Hepatocyte (in vitro differentiated cells): ENCODE measurements at regions not wholly inside any gene's neighbourhood (a gene's known extent, or its start where the extent isn't known, plus 50 kb on each side); places are given as distances from the start of the nearest gene placed in this dataset.

Source experiments
- DNase-seq: peaks from one replicate; pipeline ENCODE4 v3.0.0-alpha.2; 2016; ENCODE audit warnings: low spot score
- H2AFZ ChIP-seq: fragments of 200-600 bp; sonication (generic); 2 replicates; pipeline ENCODE4 v1.6.0; 2016; ENCODE audit warnings: antibody characterized with exemption, mild to moderate bottlenecking
- H3K27ac ChIP-seq: fragments of 200-600 bp; sonication (generic); 2 replicates; pipeline ENCODE4 v1.5.1; 2016; ENCODE audit warnings: mild to moderate bottlenecking
- H3K27me3 ChIP-seq: fragments of 200-600 bp; sonication (generic); 2 replicates; pipeline ENCODE4 v1.6.1; 2016
- H3K36me3 ChIP-seq: fragments of 200-600 bp; sonication (generic); replicated peaks from 2 replicates; pipeline ENCODE4 v1.5.1; 2016; ENCODE audit warnings: low read depth; ENCODE audit not compliant: insufficient read depth
- H3K4me1 ChIP-seq: fragments of 200-600 bp; sonication (generic); 2 replicates; pipeline ENCODE4 v1.5.1; 2016; ENCODE audit warnings: mild to moderate bottlenecking, moderate library complexity; ENCODE audit not compliant: insufficient read depth
- H3K4me2 ChIP-seq: fragments of 200-600 bp; sonication (generic); 2 replicates; pipeline ENCODE4 v1.6.0; 2016
- H3K4me3 ChIP-seq: fragments of 200-600 bp; sonication (generic); 2 replicates; pipeline ENCODE4 v1.5.1; 2016; ENCODE audit warnings: mild to moderate bottlenecking
- H3K79me2 ChIP-seq: fragments of 200-600 bp; sonication (generic); 2 replicates; pipeline ENCODE4 v1.6.0; 2017; ENCODE audit warnings: mild to moderate bottlenecking
- H3K9me2 ChIP-seq: fragments of 200-600 bp; sonication (generic); replicated peaks from 2 replicates; pipeline ENCODE4 v1.6.0; 2017; ENCODE audit warnings: mild to moderate bottlenecking; ENCODE audit not compliant: insufficient read depth
- H3K9me3 ChIP-seq: fragments of 200-600 bp; sonication (generic); 2 replicates; pipeline ENCODE4 v1.5.1; 2016; ENCODE audit warnings: low read depth, mild to moderate bottlenecking
- H4K20me1 ChIP-seq: fragments of 200-600 bp; sonication (generic); 2 replicates; pipeline ENCODE4 v1.6.0; 2016; ENCODE audit warnings: mild to moderate bottlenecking; ENCODE audit not compliant: insufficient read depth, poor library complexity, severe bottlenecking
- EZH2 ChIP-seq: fragments of 200-600 bp; sonication (generic); IDR thresholded peaks from 2 replicates; pipeline ENCODE4 v1.6.1; 2016; ENCODE audit warnings: antibody characterized with exemption, mild to moderate bottlenecking, borderline replicate concordance
- EZH2phosphoT487 ChIP-seq: fragments of 200-600 bp; sonication (generic); IDR thresholded peaks from one replicate; pipeline ENCODE4 v1.6.1; 2018; ENCODE audit warnings: antibody characterized with exemption, mild to moderate bottlenecking, low read depth, moderate library complexity; ENCODE audit not compliant: unreplicated experiment, severe bottlenecking
- WGBS: methylation state at CpG from one replicate; pipeline ENCODE4 v1.1.6; 2016; ENCODE audit warnings: low lambda C conversion rate; ENCODE audit errors: missing lambda C conversion rate; 5-methylcytosine and 5-hydroxymethylcytosine counted together
- TF ChIP-seq, protein P1 (sequence below): fragments of 200-600 bp; sonication (generic); IDR thresholded peaks from 2 replicates; pipeline ENCODE4 v1.5.1; 2016; ENCODE audit warnings: antibody characterized with exemption, mild to moderate bottlenecking; ENCODE audit not compliant: poor library complexity

DNA sequence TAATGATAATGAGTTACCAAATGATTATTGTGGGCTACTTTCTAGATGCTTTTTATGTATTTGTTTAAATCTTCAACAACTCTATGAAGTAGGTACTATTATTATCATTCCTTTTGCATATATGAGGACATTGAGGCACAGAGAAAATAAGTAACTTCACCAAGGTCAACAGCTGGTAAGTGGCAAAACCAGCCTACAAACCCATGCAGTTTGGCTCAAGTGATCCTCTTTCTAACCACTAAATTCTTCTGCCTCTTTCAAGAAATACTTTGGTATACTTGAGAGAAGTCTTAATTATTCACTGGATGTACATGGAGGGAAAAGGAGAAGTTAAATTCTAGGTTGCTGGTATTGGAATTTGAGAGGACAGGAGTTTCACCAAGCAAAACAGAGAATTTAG is 495.2 kb upstream of the CADM1 start:
- Histone ChIP-seq H3K27ac (no peak overlapping the region), H3K9me3 (no peaks in the 10 kb centered on the region), H2AFZ (no peak overlapping the region)

DNA sequence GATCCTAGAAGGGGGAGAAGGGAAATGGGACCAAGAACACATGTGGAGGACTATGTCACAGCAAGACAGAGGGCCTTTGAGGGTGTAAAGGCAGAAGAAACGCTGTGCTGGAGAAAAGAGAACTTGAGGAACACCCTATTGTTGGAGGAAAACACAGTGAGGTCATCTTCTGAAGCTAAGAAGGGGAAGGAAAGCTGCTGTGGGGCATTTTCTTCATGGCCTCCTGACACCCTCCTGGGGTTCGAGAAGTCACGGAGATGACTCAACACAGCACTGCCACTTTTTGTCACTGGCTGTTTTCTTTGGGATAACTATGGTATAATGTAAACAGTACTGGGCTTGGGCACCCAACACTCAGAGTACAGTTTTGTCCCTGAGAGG is 492.6 kb upstream of the CADM1 start:
- Histone ChIP-seq H3K36me3 (no peaks in the 10 kb centered on the region), H3K79me2 (no peaks in the 10 kb centered on the region), H3K27ac (no peak overlapping the region), H3K9me2 (no peaks in the 10 kb centered on the region), H3K27me3 (peaks cover 4% of the 10 kb centered on the region), H3K4me1 (no peaks in the 10 kb centered on the region), H3K9me3 (no peaks in the 10 kb centered on the region), H2AFZ (no peak overlapping the region), H3K4me3 (no peak overlapping the region), H3K4me2 (no peak overlapping the region), H4K20me1 (no peaks in the 10 kb centered on the region)
- no peak for DNase-seq
- 87% methylated on average over 3 of the region's 3 CpGs for WGBS
- TF ChIP-seq, protein P1, sequence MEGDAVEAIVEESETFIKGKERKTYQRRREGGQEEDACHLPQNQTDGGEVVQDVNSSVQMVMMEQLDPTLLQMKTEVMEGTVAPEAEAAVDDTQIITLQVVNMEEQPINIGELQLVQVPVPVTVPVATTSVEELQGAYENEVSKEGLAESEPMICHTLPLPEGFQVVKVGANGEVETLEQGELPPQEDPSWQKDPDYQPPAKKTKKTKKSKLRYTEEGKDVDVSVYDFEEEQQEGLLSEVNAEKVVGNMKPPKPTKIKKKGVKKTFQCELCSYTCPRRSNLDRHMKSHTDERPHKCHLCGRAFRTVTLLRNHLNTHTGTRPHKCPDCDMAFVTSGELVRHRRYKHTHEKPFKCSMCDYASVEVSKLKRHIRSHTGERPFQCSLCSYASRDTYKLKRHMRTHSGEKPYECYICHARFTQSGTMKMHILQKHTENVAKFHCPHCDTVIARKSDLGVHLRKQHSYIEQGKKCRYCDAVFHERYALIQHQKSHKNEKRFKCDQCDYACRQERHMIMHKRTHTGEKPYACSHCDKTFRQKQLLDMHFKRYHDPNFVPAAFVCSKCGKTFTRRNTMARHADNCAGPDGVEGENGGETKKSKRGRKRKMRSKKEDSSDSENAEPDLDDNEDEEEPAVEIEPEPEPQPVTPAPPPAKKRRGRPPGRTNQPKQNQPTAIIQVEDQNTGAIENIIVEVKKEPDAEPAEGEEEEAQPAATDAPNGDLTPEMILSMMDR = no peak
- TF ChIP-seq EZH2 = no peak
- no peak for TF ChIP-seq EZH2phosphoT487

More for the DNA sequence above, 495.2 kb upstream of the CADM1 start:
- Histone ChIP-seq H3K9me2 (no peaks in the 10 kb centered on the region), H4K20me1 (no peaks in the 10 kb centered on the region), H3K4me3 (no peak overlapping the region), H3K4me2 (no peak overlapping the region), H3K4me1 (no peaks in the 10 kb centered on the region), H3K36me3 (no peaks in the 10 kb centered on the region), H3K79me2 (no peaks in the 10 kb centered on the region), H3K27me3 (peaks cover 4% of the 10 kb centered on the region)
- TF ChIP-seq EZH2phosphoT487 (no peak), EZH2 (no peak)
- TF ChIP-seq, protein P1 = no peak
- DNase-seq = no peak

DNA sequence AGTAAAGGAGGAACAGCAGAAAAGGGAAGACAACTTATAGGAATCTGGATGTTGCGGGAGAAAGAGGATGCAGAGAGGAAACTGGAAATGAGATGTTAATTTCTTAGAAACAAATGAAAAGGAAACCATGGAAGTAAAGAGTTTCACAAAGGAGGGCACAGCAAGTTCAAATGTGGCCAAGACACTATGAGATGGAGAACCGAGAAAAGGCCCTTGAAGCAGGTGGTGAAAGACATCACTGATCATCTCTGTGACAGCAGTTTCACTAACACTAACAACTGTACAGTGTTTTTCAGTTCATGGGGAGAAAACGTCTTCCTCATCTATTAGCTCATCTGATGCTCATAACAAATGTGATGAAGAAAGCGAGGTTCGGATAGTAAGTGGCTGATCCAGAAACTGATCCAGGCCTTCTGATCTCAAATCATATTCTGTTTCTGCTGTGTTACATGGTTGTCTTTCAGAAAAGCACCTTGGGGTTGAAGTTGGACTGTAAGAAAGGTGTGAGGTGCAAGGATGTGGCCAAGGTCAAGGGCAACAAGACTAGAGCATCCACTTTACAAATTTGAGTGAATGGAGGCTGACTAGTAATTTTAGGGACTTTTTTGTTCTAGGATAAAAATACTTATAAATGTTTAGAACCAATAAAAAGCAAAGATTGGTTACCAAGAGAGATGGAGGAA is 492.1 kb upstream of the CADM1 start:
- no peaks in the 10 kb centered on the region for H3K4me1 ChIP-seq
- no peak overlapping the region for H2AFZ ChIP-seq
- no peaks in the 10 kb centered on the region for H3K9me2 ChIP-seq
- H3K9me3 ChIP-seq = no peaks in the 10 kb centered on the region
- no peak for DNase-seq
- 90% methylated on average over 5 of the region's 5 CpGs for WGBS
- no peak overlapping the region for H3K4me3 ChIP-seq
- TF ChIP-seq, protein P1 = no peak
- TF ChIP-seq EZH2 = no peak
- no peaks in the 10 kb centered on the region for H4K20me1 ChIP-seq
- H3K36me3 ChIP-seq = no peaks in the 10 kb centered on the region
- H3K79me2 ChIP-seq = no peaks in the 10 kb centered on the region
- no peak overlapping the region for H3K4me2 ChIP-seq
- peaks cover 4% of the 10 kb centered on the region for H3K27me3 ChIP-seq
- H3K27ac ChIP-seq = no peak overlapping the region

GRCh38 chr11:115993590-115993989 is 489.4 kb upstream of the CADM1 start:
- H2AFZ ChIP-seq = no peak overlapping the region
- no peaks in the 10 kb centered on the region for H3K36me3 ChIP-seq
- WGBS = 96% methylated on average over 5 of the region's 5 CpGs
- no peak overlapping the region for H3K4me2 ChIP-seq
- no peak for TF ChIP-seq EZH2phosphoT487
- no peaks in the 10 kb centered on the region for H3K4me1 ChIP-seq
- DNase-seq = no peak
- H4K20me1 ChIP-seq = no peaks in the 10 kb centered on the region
- H3K4me3 ChIP-seq = no peak overlapping the region
- no peak overlapping the region for H3K27ac ChIP-seq
- H3K27me3 ChIP-seq = peaks cover 4% of the 10 kb centered on the region
- no peaks in the 10 kb centered on the region for H3K79me2 ChIP-seq
- H3K9me2 ChIP-seq = no peaks in the 10 kb centered on the region
- no peaks in the 10 kb centered on the region for H3K9me3 ChIP-seq
